Transverse colon (tissue), 3 donors: ENCODE measurements at regions not wholly inside any gene's neighbourhood (a gene's known extent, or its start where the extent isn't known, plus 50 kb on each side); places are given as distances from the start of the nearest gene placed in this dataset.

ENCODE experiments used
- EP300 ChIP-seq: sonication (generic); formaldehyde crosslinking; IDR thresholded peaks from one replicate; pipeline ENCODE4 v1.6.1; 2017; ENCODE audit warnings: antibody characterized with exemption, low read depth
- POLR2A ChIP-seq: fragments of 450-650 bp; IDR thresholded peaks from one replicate; pipeline ENCODE4 v1.6.1; 2016; ENCODE audit warnings: antibody characterized with exemption, mild to moderate bottlenecking, moderate library complexity
- TF ChIP-seq, protein P1 (sequence below), 5 experiments: fragments of 200-600 bp in 3 of 5; fragments of 450-650 bp in 2 of 5; sonication (generic) in 3 of 5; IDR thresholded peaks; 1 replicate in 2 of 5; 2 replicates in 3 of 5; pipeline ENCODE4 v1.5.1; 2016 to 2017; ENCODE audit warnings: antibody characterized with exemption in 5 of 5, inconsistent platforms in 3 of 5, mild to moderate bottlenecking in 2 of 5, moderate library complexity in 1 of 5

DNA sequence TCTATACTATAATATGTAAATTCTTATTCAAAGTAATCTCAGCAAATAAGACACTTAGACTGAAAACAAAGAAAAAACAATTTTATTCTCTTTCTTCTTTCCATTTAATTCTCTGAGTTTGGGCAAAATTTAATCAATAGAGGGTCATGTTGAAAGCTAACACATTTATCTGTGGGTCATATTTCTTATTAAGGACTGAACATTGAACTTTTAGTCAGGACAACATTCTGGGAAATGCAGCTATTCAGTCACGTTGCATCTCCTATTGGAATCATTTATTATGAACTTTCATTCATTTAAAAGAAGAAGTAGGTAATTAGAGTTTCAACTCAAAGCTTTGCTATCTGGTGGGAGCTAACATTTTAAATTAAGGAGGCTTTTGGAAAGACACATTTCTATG is 372.5 kb downstream of the MAN2A1 start:
- TF ChIP-seq, protein P1, sequence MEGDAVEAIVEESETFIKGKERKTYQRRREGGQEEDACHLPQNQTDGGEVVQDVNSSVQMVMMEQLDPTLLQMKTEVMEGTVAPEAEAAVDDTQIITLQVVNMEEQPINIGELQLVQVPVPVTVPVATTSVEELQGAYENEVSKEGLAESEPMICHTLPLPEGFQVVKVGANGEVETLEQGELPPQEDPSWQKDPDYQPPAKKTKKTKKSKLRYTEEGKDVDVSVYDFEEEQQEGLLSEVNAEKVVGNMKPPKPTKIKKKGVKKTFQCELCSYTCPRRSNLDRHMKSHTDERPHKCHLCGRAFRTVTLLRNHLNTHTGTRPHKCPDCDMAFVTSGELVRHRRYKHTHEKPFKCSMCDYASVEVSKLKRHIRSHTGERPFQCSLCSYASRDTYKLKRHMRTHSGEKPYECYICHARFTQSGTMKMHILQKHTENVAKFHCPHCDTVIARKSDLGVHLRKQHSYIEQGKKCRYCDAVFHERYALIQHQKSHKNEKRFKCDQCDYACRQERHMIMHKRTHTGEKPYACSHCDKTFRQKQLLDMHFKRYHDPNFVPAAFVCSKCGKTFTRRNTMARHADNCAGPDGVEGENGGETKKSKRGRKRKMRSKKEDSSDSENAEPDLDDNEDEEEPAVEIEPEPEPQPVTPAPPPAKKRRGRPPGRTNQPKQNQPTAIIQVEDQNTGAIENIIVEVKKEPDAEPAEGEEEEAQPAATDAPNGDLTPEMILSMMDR (IDR thresholded peaks at IDR 0.05): no peak
- TF ChIP-seq EP300 (no peak), POLR2A (no peak)
